GOT3 (cell line): ENCODE measurements at regions not wholly inside any gene's neighbourhood (a gene's known extent, or its start where the extent isn't known, plus 50 kb on each side); places are given as distances from the start of the nearest gene placed in this dataset.

Experiments
- DNase-seq: peaks from one replicate; lab custom pipeline; 2025; ENCODE audit warnings: mixed read lengths; lab: John Stamatoyannopoulos, UW

GRCh38 chr2:45212953-45213635 is 203.8 kb upstream of the SIX2 start:
- DNase-seq = no peak

GRCh38 chr2:45211636-45212035 is 202.4 kb upstream of the SIX2 start:
- DNase-seq = no peak

- DNase-seq = no peak
Measured at GRCh38 chr2:45210462-45211195, 201.4 kb upstream of the SIX2 start.

GRCh38 chr2:45209875-45210274 is 200.6 kb upstream of the SIX2 start:
- no peak for DNase-seq

- no peak for DNase-seq
Measured at GRCh38 chr2:45209302-45209701, 200.1 kb upstream of the SIX2 start.

- no peak for DNase-seq
Measured at GRCh38 chr2:45207101-45207500, 197.8 kb upstream of the SIX2 start.

GRCh38 chr2:45205985-45206384 is 196.7 kb upstream of the SIX2 start:
- DNase-seq = no peak

- DNase-seq = no peak
Measured at GRCh38 chr2:45205480-45205879, 196.2 kb upstream of the SIX2 start.

- no peak for DNase-seq
Measured at GRCh38 chr2:45203400-45203799, 194.1 kb upstream of the SIX2 start.

GRCh38 chr2:45199973-45200372 is 190.7 kb upstream of the SIX2 start:
- DNase-seq = no peak

- no peak for DNase-seq
Measured at GRCh38 chr2:45195916-45196315, 186.7 kb upstream of the SIX2 start.

GRCh38 chr2:45194596-45194995 is 185.3 kb upstream of the SIX2 start:
- DNase-seq = no peak

- no peak for DNase-seq
Measured at GRCh38 chr2:45193581-45193980, 184.3 kb upstream of the SIX2 start.

- DNase-seq = no peak
Measured at GRCh38 chr2:45192991-45193390, 183.7 kb upstream of the SIX2 start.

GRCh38 chr2:45192481-45192880 is 183.2 kb upstream of the SIX2 start:
- DNase-seq = no peak

GRCh38 chr2:45191976-45192375 is 182.7 kb upstream of the SIX2 start:
- DNase-seq = no peak

- DNase-seq = no peak
Measured at GRCh38 chr2:45191146-45191863, 182.1 kb upstream of the SIX2 start.

- no peak for DNase-seq
Measured at GRCh38 chr2:45190481-45190942, 181.3 kb upstream of the SIX2 start.

GRCh38 chr2:45184606-45185005 is 175.4 kb upstream of the SIX2 start:
- DNase-seq = no peak

GRCh38 chr2:45182667-45183295 is 173.5 kb upstream of the SIX2 start:
- DNase-seq = no peak

- no peak for DNase-seq
Measured at GRCh38 chr2:45180779-45181178, 171.5 kb upstream of the SIX2 start.

GRCh38 chr2:45180033-45180746 is 170.9 kb upstream of the SIX2 start:
- no peak for DNase-seq
